ENCODE measurements at regions not wholly inside any gene's neighbourhood (a gene's known extent, or its start where the extent isn't known, plus 50 kb on each side); places are given as distances from the start of the nearest gene placed in this dataset.

DNA sequence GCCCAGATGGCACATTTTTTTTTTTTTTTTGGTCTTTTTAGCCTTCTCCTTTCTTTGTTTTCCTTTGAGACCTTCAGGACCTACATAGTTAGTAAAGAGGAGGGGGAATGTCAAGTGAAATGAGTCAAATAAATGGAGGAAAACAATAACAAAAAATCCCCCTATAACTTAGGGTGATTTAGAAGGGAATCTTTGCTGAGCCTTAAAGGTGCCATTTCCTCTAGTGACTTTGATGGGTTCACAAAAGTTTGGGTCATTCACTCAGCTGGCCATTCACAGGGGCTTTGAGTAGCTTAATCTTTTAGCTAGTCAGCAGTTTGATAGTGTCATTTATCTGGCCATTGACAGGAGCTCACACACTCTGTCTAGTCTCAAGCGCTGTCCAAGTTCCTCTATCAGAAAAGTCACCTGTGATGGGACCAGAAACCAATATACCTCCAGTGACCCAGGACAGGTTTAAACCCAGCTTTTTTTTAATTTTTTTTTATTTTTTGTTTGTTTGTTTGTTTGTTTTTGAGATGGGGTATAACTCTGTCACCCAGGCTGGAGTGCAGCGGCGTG, 275.1 kb upstream of the PRDM1 start (continued):
- TF ChIP-seq, protein P1, sequence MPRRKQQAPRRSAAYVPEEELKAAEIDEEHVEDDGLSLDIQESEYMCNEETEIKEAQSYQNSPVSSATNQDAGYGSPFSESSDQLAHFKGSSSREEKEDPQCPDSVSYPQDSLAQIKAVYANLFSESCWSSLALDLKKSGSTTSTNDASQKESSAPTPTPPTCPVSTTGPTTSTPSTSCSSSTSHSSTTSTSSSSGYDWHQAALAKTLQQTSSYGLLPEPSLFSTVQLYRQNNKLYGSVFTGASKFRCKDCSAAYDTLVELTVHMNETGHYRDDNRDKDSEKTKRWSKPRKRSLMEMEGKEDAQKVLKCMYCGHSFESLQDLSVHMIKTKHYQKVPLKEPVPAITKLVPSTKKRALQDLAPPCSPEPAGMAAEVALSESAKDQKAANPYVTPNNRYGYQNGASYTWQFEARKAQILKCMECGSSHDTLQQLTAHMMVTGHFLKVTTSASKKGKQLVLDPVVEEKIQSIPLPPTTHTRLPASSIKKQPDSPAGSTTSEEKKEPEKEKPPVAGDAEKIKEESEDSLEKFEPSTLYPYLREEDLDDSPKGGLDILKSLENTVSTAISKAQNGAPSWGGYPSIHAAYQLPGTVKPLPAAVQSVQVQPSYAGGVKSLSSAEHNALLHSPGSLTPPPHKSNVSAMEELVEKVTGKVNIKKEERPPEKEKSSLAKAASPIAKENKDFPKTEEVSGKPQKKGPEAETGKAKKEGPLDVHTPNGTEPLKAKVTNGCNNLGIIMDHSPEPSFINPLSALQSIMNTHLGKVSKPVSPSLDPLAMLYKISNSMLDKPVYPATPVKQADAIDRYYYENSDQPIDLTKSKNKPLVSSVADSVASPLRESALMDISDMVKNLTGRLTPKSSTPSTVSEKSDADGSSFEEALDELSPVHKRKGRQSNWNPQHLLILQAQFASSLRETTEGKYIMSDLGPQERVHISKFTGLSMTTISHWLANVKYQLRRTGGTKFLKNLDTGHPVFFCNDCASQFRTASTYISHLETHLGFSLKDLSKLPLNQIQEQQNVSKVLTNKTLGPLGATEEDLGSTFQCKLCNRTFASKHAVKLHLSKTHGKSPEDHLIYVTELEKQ (tag by site-specific recombination; IDR thresholded peaks at IDR 0.05; ENCODE audit: borderline replicate concordance): no peak
- no peak for TF ChIP-seq ZNF660 (tag by site-specific recombination; IDR thresholded peaks at IDR 0.05)
- TF ChIP-seq RBAK (tag by site-specific recombination; IDR thresholded peaks at IDR 0.05): no peak
- TF ChIP-seq ZNF433 (tag by site-specific recombination; IDR thresholded peaks at IDR 0.05; ENCODE audit: low read depth): no peak
- TF ChIP-seq, protein P2, sequence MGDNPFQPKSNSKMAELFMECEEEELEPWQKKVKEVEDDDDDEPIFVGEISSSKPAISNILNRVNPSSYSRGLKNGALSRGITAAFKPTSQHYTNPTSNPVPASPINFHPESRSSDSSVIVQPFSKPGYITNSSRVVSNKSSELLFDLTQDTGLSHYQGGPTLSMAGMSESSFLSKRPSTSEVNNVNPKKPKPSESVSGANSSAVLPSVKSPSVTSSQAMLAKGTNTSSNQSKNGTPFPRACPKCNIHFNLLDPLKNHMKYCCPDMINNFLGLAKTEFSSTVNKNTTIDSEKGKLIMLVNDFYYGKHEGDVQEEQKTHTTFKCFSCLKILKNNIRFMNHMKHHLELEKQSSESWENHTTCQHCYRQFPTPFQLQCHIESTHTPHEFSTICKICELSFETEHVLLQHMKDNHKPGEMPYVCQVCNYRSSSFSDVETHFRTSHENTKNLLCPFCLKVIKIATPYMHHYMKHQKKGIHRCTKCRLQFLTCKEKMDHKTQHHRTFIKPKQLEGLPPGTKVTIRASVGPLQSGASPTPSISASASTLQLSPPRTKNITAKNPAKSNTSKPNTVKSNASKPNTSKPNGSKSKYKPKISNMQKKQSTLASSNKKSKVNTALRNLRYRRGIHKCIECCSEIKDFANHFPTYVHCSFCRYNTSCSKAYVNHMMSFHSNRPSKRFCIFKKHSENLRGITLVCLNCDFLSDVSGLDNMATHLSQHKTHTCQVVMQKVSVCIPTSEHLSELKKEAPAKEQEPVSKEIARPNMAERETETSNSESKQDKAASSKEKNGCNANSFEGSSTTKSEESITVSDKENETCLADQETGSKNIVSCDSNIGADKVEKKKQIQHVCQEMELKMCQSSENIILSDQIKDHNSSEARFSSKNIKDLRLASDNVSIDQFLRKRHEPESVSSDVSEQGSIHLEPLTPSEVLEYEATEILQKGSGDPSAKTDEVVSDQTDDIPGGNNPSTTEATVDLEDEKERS (tag by site-specific recombination; IDR thresholded peaks at IDR 0.05): no peak
- no peak for TF ChIP-seq ZFP3 (tag by site-specific recombination; IDR thresholded peaks at IDR 0.05; ENCODE audit: low read depth)
- no peak for TF ChIP-seq ZNF600 (tag by site-specific recombination; IDR thresholded peaks at IDR 0.05)
- TF ChIP-seq SP7 (tag by site-specific recombination; IDR thresholded peaks at IDR 0.05): no peak
- no peak for TF ChIP-seq ZFP37 (tag by site-specific recombination; IDR thresholded peaks at IDR 0.05)
- no peak for TF ChIP-seq ZNF335 (tag by site-specific recombination; conservative IDR thresholded peaks at IDR 0.05)
- TF ChIP-seq, protein P3, sequence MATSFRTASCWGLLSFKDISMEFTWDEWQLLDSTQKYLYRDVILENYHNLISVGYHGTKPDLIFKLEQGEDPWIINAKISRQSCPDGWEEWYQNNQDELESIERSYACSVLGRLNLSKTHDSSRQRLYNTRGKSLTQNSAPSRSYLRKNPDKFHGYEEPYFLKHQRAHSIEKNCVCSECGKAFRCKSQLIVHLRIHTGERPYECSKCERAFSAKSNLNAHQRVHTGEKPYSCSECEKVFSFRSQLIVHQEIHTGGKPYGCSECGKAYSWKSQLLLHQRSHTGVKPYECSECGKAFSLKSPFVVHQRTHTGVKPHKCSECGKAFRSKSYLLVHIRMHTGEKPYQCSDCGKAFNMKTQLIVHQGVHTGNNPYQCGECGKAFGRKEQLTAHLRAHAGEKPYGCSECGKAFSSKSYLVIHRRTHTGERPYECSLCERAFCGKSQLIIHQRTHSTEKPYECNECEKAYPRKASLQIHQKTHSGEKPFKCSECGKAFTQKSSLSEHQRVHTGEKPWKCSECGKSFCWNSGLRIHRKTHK (tag by site-specific recombination; IDR thresholded peaks at IDR 0.05): no peak

DNA sequence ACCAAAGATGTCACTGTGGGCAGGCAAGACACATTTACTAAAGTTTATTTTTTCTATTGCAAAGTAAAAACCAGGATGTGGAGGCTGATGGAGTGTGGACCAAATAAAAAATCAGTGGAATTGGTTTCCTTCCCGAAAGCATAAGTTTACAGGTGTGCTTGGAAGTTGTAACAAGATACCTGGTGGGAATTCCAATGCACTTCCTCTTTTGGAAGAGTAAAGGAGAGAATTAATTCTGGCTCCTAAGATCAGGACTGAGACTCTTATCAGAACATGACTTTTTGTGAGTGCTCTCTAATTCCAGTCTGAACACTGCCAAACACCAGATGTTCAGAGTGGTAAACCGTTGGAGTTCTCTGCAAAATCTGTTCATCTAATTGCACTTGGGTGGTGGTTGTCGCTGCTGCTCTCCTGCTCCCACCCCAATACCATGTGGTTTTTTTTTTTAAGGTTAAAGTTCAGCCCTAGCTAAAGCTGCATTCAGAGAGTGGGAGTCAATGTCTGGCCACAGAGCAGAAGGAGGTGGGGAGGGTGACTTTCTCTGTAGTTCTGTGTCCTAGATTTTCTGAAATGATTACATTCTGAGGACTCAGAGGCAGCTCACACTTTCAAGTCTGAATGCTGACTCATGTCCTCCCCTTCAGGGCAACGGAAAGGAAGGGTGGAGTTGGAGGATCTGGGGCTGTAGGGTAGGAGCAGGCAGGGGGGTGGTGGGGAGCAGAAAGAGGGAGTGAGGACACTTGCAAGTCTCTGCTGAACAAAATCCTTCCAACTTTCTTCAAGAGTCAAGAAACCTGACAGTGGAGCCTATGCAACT, 275.8 kb upstream of the PRDM1 start:
- ChIA-PET CTCF (interaction anchor here (0.6 to 1.3 kb wide), 4 partner anchors 11 to 732 kb away, joined by 3 to 5 read pairs (median 3); no protein-coding TSS in a partner anchor), POLR2A (no interaction called here)
- Histone ChIP-seq H3K9me3 (ENCODE audit: control insufficient read depth, insufficient read depth, low read depth, low read length) (no peaks in the 10 kb centered on the region), H3K36me3 (ENCODE audit: control insufficient read depth in 2 of 2, insufficient read depth in 1 of 2, low read length in 2 of 2) (no peaks in the 10 kb centered on the region), H3K4me3 (ENCODE audit: low read depth, low read length) (no peak overlapping the region), H3K4me1 (ENCODE audit: control insufficient read depth, insufficient read depth, low read length) (no peaks in the 10 kb centered on the region), H3K27ac (ENCODE audit: extremely low read depth, low read depth, low read length) (no peak overlapping the region)
- no peak for TF ChIP-seq ZEB2 (tag by site-specific recombination; IDR thresholded peaks at IDR 0.05)
- 0 out of 2 replicates have a peak, but pooled peaks have one; percentile 25 for TF ChIP-seq EGR2 (tag by site-specific recombination; IDR thresholded peaks at IDR 0.05; ENCODE audit: low read depth)
- TF ChIP-seq, protein P4, sequence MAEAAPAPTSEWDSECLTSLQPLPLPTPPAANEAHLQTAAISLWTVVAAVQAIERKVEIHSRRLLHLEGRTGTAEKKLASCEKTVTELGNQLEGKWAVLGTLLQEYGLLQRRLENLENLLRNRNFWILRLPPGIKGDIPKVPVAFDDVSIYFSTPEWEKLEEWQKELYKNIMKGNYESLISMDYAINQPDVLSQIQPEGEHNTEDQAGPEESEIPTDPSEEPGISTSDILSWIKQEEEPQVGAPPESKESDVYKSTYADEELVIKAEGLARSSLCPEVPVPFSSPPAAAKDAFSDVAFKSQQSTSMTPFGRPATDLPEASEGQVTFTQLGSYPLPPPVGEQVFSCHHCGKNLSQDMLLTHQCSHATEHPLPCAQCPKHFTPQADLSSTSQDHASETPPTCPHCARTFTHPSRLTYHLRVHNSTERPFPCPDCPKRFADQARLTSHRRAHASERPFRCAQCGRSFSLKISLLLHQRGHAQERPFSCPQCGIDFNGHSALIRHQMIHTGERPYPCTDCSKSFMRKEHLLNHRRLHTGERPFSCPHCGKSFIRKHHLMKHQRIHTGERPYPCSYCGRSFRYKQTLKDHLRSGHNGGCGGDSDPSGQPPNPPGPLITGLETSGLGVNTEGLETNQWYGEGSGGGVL (tag by site-specific recombination; IDR thresholded peaks at IDR 0.05): peak; percentile 50; the same call in 1 of the 2 replicates
- 0 out of 2 replicates have a peak, but pooled peaks have one; percentile 16 for TF ChIP-seq PRDM1 (tag by site-specific recombination; IDR thresholded peaks at IDR 0.05)
- 0 out of 2 replicates have a peak, but pooled peaks have one; percentile 14 for TF ChIP-seq ZFHX2 (tag by site-specific recombination; conservative IDR thresholded peaks at IDR 0.05)
- TF ChIP-seq, protein P5, sequence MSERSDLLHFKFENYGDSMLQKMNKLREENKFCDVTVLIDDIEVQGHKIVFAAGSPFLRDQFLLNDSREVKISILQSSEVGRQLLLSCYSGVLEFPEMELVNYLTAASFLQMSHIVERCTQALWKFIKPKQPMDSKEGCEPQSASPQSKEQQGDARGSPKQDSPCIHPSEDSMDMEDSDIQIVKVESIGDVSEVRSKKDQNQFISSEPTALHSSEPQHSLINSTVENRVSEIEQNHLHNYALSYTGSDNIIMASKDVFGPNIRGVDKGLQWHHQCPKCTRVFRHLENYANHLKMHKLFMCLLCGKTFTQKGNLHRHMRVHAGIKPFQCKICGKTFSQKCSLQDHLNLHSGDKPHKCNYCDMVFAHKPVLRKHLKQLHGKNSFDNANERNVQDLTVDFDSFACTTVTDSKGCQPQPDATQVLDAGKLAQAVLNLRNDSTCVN (tag by site-specific recombination; optimal IDR thresholded peaks at IDR 0.05): no peak
